Stimulated activated CD4-positive, alpha-beta T cell treated with anti-CD3 and anti-CD28 coated beads, Interleukin-4, amount 100 ng/mL, for 24 hours (primary cell): ENCODE measurements at regions not wholly inside any gene's neighbourhood (a gene's known extent, or its start where the extent isn't known, plus 50 kb on each side); places are given as distances from the start of the nearest gene placed in this dataset.

Experiments
- DNase-seq: peaks from one replicate; pipeline ENCODE4 v3.0.0-alpha.2; 2020

DNA sequence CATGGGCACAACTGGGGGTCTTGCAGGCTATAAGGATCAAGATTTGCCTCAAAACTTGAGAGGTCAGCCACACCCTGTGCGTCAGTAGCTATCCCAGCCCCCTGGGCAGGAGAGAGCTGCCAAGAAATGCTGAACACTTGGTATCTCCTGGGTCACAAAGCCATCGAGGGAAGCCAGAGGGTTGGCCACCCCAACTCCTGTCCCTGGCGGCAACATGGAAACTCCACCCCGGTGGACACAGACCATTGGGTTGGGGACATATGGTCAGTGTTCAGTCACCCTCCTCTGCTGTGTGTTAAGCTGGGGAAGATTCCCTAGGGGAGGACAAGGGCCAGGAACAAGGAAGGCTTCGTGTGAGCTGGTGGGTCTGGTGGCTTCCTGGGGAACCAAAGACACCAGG lies 140.6 kb downstream of the C5orf15 start:
- no peak for DNase-seq

DNA sequence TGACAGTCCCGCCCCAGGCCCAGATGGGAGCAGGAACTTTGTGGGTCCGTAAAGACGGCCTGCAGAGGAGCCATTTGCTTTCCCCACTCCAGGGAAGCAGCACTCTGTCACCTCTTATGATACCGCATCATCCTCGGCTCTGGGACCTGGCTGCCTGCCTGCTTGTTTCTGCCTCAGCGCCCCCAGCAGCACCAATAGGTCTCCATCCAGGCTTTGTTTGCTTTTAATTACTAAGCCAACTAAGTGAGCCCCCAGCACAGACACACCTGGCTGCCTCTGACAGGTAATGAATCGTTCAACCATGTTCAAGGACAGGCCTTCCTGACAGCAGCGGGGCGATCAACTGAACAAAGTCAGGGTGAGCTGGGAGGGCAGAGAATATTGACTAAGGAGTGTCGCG lies 141.4 kb downstream of the C5orf15 start:
- DNase-seq: no peak

DNA sequence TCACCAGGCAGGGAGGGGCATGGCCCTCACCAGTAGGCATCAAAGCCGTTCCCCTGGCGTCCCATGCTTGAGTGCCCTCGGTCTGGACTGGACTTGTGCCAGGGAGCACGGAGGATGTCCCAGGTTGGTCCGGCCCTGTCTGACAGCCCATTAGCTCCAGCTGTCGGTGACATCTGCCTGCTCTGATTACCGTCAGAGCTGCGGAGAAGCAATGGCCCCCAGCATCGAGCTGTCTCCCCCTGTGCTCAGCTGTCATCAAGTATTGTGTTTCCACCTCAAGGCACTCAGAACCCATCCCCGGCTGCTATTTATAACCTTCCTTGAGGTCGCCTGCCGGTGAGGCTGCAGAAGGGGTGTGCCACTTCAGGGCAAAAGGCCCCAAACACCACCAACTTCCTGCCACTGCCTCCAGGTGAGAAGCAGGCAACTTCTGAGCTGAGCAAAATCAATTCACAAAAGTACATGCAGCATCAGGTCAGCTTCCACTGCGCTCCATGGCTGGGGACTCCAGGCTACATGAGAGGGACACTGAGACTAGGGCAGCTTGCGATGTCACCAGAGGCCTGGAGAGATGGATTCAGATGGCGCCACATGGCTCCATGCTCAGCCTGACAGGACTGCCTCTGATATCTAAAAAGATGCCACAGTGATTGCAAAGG lies 142.7 kb downstream of the C5orf15 start:
- DNase-seq: no peak

DNA sequence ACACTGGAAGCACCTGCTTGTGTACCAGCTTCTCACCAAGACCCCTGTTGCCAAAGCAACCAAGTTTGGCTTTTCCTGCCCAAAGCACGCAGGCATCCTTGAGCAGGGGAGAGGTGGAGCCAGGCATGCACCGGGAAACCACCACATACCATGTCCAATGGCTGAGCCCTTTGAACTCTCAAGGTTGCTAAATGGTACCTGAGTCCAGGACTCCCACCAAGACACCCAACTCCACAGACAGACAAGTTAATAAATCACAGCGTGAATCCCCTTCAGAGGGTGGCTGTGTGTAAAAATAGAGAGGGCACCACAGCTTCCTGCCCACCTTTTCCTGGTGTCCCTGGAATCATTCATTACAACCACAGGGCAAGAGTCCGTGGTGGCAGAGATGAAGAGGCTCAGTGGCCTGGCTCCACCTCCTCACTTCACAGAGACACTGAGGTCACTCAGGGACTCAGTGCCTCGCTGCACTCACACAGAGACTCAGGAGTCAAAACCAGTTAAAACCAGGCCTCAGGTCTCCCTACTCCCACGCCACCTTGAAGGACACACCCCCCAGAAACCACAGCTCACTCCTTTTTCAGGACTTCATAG lies 143.7 kb downstream of the C5orf15 start:
- peak; percentile 4 for DNase-seq

DNA sequence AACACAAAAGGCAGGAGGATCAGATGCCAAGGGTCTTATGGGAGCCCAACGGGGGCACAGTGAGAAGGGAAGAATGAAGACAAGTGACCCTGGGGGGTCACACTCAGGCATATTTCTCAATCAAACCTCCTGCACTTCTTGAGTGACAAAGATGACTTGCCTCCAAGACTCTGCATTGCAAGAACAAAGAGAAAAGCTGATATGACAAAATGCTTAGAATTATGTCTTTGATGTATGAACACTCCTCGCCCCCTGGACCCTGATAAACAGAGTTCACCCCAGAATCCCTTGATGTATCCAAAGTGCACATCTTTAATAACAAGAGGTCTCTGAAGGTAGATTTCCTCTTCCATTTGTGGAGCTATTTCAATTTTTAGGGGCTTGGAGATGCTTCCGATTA lies 146.5 kb downstream of the C5orf15 start:
- DNase-seq: no peak

DNA sequence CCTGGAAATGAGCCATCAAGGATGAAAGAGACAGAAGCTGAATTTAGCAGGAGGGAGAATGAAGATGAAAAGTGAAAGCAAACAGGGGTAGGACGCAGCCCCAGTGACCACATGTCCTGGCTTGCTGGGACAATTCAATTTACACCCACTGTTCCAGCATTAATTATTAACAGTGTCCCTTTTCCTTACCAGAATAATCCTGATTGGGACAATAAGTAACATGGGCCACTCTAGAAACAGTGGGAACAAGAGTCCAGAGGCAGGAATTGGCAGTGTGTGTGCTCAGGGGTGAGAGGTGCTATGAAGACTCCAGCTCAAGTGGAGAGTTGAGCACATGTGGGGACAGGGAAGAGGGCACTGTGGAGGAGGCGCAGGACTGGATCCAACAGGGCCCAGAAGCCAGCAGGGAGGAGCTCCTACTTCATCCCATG lies 147.1 kb downstream of the C5orf15 start:
- DNase-seq: no peak

DNA sequence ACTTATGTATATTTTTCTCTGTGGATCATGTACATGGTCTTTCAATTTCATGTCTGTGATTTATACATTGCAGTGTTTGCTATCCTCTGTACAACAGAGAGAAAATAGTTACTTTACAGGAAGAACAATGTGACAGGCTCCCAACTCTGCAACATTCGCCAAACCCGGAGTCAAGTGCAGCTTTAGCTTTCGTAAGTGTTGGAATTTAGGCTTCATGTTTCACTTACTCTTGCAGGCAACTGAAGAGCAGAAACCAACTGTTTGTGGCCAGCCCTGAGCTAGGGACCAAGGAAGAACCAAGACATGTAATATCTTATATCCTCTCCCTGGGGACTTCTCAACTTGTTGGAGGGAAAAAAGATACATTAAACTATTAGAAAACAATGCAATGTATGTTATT lies 147.9 kb downstream of the C5orf15 start:
- no peak for DNase-seq

DNA sequence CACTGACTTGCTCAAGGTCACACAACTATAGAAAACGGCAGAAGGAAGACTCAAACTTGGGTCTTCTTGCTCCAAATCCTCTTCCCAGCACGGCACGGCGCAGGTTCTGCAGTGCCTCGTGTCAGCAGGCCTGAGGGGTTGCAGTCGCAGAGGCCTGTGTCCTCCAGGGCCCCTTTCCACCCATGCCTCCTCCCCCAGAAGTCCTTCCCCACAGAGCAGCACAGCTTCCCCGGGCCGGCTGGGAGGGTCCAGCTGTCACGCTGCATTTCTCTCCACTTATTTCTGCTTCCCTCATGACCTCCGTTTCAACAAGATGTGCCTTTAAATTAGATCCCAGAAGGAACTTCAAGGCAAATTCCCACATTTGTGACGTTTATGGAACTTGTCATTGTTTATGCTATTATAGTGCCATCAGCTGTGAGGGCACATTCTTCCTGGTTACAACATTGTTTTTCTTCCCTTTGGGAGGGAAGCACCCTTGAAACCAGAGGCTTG lies 148.4 kb downstream of the C5orf15 start:
- DNase-seq: no peak

DNA sequence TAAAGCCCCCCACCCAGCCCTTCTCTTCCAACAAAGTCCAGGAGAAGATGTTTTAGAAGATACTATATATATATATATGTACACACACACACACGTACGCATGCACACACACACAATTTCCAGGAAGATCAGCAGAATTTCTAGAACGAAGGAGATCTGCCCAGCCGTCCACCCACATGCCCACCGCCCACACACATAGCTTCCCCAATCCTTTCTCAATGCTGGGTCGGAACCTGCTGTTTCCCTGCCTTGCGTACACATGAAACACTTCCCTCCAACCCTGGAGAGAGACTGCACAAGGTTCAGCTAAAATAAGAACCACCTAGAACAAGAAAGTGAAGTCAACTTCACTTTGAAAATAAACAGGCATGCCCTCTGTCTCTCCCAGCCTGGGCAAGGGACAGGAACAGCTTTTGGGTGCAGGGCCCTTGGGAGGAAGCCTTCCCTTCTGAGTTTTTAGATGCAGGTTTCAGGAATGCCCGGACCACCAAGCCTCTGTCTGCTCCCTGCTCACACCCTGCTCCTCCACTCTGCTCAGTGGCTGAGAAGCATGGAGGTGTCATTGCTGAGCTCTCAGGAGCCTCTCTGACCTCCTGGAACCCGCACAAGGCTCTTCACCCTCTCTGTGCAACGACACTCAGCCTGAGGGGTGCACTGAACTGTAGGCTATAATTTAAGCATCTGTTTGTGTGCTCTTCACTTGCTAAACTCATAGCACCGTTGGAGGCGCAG lies 149.4 kb downstream of the C5orf15 start:
- DNase-seq: no peak

DNA sequence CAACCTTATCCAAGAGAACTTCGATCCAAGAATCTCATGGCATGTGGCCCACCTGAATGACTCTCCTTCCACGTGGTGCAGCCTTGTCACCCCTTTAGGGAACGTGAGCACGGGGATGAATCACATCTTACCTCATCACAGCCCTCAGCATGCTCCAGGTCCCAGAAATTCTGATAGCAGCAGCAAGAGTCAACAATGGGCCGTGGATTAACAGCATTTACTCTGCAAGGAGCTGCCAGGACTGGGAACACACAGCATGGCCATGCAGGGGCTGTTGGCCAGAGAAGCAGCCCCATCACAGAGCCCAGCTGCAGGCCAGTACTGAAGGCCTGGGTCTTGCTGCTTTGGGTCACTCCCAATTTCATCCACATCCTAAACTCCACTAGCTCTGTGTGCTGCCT lies 150.4 kb downstream of the C5orf15 start:
- no peak for DNase-seq

DNA sequence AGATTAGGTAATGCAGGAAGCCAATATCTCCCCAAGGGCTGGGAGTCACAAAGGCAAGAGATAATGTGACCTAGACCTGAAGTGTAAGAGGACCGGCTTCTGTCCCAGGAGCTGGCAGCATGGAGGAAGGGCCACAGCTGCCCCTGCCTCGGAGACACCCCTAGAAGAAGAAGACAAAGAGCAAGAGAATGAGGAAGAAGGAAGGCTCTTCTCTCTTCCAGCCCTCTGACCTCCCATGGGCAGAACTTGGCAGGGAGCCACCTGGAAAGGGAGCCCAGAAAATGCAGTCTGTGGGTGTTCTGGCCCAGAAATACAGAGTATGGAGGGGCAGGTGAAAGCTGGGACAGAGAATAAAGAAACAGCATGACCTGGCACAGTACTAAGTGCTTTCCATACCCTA lies 151.0 kb downstream of the C5orf15 start:
- no peak for DNase-seq

DNA sequence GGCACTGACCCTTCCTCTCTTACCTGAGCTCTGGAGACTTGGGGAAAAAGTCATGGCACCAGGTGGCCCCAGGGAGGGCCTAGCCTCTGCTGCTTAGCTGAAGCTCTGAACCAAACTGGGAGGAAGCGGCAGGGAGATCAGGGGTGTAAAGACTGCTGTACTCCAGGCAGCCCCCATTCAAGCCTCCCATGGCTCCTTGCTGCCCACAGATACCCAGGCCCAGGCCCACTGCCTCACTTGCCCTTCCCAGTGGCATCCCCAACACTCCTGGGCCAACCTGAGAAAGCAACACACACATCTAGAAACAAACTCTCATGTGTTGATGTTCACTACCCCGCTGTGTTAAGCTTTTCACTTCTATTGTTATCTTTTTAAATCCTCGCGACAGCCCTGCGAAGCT lies 151.6 kb downstream of the C5orf15 start:
- no peak for DNase-seq

DNA sequence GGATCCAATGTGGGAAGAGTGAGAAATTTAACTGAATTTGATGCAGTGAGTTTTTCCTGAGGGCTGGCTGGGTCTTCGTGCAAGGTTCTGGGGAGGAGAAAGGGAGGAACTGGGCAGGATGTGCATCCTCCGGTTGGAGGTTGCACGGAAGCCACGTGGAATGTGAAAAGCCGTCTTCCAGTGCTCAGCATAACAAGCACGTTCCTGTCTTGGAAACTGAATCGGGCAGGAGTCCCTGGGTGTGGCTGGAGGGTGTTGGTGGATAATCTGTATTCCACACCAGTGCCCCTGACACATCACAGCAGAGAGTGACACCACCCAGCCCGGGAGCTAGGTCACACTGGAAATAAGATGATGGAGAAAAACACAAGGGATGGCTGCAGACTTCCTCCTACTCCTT lies 154.3 kb downstream of the C5orf15 start:
- DNase-seq: no peak

DNA sequence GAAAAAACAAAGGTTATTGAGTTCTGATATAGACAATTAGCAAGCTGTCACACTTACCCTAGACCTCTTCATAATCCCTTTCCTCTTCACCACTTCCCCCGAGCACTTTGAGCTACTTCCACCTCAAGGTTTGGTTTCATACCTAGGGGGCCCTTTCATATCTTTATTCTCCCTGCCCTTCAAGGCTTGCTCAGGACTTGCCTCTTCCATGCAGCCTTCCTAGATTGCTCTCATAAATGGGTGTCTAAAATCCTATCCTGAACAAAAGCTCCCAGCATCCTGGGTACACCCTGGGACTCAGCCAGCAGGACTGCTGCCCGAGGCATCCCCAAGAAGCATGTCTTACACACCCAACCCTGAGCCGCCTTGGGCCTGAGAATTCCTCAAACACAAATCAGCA lies 157.3 kb downstream of the C5orf15 start:
- no peak for DNase-seq

DNA sequence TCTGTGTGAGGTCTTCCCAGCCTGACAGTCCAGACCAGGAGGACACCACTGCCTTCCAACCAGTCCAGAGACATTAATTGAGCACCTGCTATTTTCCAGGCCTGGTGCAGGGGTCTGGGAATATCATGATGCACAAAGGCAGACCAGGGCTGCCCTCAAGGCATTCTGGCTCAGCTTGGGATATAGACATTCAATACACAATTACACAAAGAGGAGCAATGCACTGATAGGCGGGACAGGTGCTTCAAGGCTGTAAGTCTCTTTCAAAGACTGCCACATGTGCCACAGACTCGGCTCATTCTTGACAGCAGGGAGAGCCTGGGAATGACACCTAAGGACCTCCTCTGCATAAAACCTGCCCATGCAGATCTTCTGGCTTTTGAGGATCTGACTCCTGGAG lies 158.6 kb downstream of the C5orf15 start:
- DNase-seq: no peak

DNA sequence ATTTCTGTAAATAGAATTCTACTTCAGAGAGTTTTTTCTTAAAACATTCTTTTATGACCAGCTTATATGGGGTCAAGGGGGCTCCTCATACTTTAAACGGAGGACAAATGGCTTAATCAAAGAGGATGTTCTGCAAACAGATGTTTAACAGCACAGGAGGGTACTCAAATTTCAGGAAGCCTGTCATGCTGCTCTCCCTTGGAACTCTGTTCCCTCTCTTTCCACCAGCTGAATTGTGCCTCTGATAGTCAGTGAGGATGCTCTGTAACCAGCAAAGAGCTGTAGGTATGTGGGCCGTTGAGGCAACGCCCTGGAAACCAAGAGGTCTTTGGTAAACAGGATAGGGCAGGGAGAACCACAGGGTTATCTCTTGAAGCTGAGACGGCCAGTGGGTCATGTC lies 161.1 kb downstream of the C5orf15 start:
- no peak for DNase-seq

DNA sequence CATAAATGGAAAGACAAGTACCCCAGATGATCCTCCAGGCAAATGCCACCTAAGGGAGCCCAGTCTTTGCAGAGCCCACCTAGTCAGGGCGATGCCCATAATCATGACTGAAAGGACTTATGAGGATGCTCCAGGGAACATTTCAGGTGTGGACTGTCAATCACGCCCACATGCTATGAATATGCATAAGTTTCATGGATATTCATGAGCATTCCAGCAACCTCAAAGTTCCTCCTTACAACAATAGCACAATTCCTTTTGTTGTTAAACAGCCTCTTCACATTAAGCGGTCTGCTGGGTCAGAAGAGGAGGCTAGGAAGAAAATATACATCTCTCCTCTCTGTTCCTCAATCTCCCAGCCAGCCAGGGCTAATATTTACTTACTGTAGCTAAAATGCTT lies 161.6 kb downstream of the C5orf15 start:
- DNase-seq: no peak

DNA sequence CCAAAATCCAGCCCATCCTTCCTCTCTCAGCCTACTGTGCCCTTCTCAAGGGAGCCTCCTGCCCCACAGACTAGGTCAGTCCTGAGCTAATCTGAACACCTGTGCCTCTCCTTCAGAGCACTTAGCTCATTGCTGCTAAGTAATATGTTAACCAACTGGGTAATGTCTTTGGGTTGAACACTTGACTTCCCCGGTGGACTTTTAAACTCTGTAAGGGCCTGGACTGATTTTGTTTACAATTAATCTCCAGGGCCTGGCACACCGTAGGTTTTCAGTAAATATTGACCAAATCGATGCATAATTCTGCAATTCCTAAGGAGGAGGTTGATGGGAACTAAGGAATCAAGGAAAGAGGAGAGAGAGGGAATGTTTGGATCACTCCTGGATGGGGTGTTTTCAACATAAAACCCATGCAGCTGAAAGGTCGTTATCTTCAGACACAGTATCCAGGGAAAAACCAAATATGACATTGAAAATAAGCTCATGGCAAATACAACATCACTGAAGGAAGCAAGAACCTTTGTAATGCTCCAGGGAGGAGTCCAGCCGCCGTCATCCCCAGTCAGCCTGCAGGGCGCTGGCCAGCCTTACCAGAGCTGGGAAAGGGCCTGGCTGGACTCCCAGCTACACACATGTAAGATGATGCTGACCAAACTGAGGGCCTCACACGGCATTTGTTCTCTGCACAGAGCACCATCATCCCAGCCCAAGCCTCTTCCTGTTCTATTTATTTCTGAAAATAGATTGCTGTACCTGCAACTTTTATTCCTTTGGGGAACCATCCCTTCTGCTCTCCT lies 166.3 kb downstream of the C5orf15 start:
- DNase-seq: no peak

DNA sequence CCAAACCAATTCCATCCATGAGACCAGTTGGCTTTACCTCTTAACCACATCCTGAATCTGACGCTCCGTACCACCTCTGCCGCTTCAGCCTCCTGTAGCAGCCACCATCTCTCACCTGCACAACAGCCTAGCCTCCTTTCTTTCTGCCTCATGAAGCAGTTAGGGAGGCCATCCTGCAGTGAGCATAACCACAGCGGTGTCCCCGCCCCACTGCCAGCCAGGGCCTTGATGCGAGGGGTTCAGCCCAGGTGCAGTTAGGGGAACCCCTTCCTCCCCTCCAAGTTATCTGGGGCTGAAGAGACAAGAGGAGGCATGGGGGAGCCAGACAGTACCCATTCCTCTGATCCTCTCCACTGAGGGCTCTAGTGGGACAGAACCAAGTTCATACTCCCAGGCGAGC lies 167.0 kb downstream of the C5orf15 start:
- DNase-seq: no peak

DNA sequence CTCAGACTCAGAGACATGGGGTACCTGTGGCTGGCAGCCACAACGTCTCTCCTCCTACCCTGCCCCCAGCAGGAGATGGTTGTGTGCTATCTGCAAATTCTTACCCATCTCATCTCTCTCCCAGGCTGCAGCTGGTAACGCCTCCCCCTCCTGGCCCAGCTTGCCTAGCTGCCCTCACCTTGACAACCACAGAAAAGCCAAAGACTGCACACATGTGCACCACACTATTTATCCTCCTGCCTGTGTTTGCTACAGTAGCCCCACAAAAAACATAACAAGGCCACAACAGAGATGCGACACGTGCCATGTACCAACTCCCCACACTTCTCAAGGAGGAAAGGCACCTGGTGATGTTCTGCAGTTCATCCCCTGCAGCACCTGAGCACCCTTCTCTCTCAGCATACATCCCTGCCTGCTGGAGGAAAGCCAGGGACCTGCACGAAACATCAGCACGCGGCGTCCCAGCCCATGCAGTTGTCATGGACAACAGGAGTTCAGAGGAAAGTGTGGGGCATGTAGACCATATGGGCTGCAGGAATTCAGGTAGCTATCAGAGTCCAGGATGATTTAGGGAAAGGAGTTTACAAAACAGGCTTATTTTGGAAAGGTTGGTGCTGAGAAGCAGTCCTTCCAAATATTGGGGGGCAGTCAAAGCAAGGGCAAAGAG lies 168.7 kb downstream of the C5orf15 start:
- no peak for DNase-seq

DNA sequence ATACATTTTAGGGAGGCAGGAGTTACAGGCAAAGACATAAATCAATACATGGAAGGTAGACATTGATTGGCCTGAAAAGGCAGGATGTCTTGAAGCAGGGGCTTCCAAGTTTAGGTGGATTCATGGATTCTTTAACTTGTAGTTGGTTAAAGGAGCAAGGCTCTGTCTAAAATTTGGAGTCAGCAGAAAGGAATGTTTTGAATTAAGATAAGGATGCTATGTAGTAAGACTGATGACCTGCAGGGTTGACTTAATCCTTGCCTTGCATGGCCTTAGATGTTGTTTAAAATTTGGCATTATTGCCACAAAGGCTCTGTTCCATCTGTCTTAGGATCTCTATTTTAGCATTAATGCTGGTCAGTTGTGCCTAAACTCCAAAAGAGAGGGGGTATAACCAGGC lies 171.3 kb downstream of the C5orf15 start:
- no peak for DNase-seq

DNA sequence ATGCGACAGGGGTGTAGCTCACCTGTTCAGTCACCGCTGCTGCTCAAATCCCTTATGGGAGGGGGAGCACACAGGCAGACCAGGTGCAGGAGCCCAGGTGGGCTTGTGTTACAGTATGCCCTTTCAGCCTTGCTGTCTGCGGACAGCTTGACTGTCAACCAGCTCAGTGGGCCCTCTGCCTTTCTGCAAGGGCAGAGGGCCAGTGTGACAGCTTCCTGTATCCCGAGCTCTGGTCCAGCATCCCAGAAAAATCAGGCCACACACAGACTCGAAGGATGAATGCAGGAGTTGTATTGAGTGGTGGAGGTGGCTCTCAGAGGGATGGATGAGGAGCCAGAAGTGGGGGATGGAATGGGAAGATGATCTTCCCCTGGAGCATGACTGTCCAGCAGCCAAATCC lies 172.2 kb downstream of the C5orf15 start:
- DNase-seq: no peak
